DLD1 (cell line): ENCODE measurements at regions not wholly inside any gene's neighbourhood (a gene's known extent, or its start where the extent isn't known, plus 50 kb on each side); places are given as distances from the start of the nearest gene placed in this dataset.
"Not testable (repeated sequence)": the region's sequence is repeated elsewhere in the genome, so short reads cannot be mapped to it uniquely, and the experiment has no call there.

ENCODE experiments used
- in situ Hi-C: cut with HindIII; loops from 2 replicates; pipeline ENCODE4 v1.10.0; 2017; ENCODE audit warnings: low sequenced_read_pairs

- in situ Hi-C loops, result no loop called here
These were observed 258.0 kb upstream of the RARB start for GRCh38 chr3:25170021-25170420.

DNA sequence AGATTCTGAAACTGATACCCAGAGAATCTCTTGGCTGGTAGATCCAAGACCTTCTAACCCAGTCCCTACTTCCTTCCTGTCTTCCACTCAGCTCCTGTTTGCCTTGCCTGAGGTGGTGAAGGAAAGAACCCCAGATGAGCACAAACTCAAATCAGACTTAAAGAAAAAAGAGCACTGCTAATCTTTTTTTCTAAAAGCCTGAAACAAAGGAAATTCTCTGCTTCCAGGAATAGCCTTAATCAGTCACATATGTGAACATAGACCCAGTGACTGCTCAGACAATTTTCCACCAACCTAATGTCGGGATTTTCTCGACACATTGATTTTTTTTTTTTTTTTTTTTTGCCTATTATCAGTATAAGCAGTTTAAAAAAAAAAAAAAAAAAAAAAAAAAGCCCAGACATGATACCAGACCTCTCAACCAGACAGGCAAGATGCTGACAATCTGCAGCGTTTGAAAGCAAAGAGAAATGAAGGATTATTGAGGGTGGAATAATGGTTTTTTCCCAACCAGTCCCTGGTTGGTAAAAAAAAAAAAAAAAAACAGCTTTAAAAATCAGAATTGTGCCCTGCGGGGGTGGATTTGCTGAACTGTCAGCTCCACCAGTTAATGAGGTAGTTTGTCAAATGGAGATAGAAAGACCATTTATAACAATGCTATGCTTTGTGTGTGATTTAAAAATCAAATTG is 256.8 kb upstream of the RARB start:
- in situ Hi-C loops, result no loop called here

- in situ Hi-C loops, result no loop called here
These were observed 256.2 kb upstream of the RARB start for GRCh38 chr3:25171897-25172296.

- in situ Hi-C loops, result no loop called here
These were observed 254.5 kb upstream of the RARB start for GRCh38 chr3:25173606-25174005.

DNA sequence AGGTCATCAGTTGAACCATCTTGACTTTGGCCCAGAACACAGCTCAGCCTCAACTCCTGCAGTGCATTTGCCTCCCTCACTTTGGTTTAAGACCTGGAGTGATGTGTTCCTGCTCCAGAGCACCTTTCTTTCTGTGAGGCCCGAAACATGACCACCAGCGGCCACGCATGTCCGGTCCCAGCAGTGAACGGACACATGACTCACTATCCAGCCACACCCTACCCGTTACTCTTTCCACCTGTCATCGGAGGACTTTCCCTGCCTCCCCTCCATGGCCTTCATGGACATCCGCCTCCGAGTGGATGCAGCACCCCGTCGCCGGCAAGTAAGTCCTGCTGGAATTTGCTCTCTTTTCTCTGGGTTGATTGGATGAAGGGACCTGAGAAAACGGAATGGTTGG is 253.8 kb upstream of the RARB start:
- in situ Hi-C loops, result no loop called here

- in situ Hi-C loops, result no loop called here
These were observed 251.0 kb upstream of the RARB start for GRCh38 chr3:25177041-25177440.

DNA sequence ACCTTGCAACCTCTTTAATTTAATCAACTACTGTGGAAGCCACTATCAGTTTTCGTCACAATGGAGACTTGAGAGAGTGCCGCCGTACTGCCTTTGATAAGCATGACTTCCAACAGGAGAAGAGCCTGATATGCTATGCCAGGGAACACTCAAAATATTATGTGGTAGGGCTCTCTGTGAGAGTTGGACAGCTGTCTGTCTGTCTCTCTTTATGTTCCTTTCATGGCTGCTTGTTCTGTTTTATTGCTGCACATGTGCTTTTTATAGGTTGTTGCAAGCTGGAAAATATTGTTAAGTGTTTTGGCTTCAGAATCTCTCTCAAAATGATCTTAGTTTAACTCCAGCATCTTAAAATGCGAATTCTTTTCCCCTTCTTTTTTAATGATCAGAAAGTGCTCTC is 249.4 kb upstream of the RARB start:
- in situ Hi-C loops, result no loop called here

GRCh38 chr3:25181096-25181495 is 247.0 kb upstream of the RARB start:
- in situ Hi-C loops, result no loop called here

- in situ Hi-C loops, result no loop called here
These were observed 245.3 kb upstream of the RARB start for GRCh38 chr3:25182794-25183193.

- in situ Hi-C loops, result no loop called here
These were observed 243.3 kb upstream of the RARB start for GRCh38 chr3:25184641-25185250.

DNA sequence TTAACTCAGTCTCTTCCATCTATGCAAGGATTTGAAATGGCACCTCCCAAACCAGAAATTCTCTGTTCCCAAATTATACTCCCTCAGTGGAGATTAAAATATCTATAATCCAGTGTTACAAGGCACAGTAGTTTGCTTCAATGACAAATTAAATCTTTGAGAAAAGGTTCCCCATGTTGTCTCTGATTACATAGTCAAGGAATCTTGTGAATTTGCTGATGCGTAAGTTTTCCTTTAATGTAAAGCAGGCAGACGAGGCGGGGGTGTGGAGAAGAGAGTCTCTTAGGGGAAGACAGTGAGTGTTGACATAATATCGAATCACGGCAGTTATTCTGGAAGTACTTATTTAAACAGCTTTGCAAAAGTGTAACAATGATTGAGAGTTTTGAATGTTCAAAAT is 236.4 kb upstream of the RARB start:
- in situ Hi-C loops, result no loop called here

DNA sequence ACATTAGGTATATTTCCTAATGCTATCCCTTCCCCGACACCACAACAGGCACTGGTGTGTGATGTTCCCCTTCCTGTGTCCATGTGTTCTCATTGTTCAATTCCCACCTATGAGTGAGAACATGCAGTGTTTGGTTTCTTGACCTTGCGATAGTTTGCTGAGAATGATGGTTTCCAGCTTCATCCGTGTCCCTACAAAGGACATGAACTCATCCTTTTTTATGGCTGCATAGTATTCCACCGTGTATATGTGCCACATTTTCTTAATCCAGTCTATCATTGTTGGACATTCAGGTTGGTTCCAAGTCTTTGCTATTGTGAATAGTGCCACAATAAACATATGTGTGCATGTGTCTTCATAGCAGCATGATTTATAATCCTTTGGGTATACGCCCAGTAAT is 228.5 kb upstream of the RARB start:
- in situ Hi-C loops, result not testable (repeated sequence)

- in situ Hi-C loops, result no loop called here
These were observed 215.3 kb upstream of the RARB start for GRCh38 chr3:25212736-25213135.

GRCh38 chr3:25214034-25214433 is 214.0 kb upstream of the RARB start:
- in situ Hi-C loops, result no loop called here

DNA sequence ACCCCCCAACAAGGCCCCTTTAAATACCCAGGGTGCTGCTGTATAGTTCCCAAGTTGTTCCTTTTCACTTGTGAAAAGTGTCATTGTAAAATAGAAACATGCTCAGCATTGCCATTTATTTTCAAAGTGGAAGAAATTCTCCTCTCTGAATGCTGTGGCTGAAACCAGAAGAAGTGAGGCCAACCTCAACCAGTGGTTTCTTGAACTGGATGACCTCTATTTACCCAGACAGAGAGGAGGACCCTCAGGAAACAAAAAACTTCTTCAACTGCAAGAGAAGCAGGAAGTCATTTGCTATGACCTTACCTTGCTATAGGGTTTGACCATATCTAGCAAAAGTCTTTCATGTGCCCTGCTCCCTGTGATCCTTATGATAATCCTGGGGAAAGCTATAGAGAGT is 209.7 kb upstream of the RARB start:
- in situ Hi-C loops, result no loop called here

DNA sequence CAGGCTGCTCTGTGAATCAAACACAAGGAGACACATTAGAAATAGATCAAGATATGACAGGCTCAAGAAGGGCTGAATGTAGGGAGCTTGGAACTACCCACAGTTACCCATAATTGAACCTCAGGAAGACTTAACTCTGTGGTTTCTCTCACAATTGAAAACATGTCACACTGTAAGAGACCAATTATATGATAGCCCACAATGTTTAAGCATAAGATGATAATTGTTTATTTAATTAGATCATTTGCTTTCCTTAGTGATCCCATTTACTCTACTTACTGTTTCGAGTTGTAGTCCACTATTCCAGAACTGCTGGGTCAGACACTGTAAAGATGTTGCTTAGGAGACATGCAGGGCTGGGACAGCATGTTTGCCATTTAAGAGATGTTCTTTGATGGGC is 201.3 kb upstream of the RARB start:
- in situ Hi-C loops, result no loop called here

DNA sequence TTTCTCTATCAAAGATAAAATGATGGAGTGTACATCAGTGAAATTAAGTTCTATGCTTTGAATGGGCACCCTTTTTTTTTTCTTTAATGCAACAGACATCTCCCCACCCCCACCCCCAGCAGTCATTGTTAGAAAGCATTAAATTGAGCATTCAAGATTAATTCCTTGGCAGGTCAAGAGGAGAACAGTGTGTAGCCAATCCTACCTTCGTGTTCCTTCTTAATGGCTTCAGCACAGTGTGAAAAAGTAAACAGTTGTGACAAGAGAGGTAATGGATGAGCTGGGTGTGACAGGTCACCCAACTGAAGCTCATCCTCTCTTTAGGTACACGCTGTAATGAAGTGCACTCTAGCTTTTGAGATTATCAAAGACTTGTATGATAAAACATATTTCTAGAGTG is 198.5 kb upstream of the RARB start:
- in situ Hi-C loops, result no loop called here

- in situ Hi-C loops, result no loop called here
These were observed 193.0 kb upstream of the RARB start for GRCh38 chr3:25235031-25235430.

GRCh38 chr3:25235466-25235865 is 192.6 kb upstream of the RARB start:
- in situ Hi-C loops, result no loop called here

DNA sequence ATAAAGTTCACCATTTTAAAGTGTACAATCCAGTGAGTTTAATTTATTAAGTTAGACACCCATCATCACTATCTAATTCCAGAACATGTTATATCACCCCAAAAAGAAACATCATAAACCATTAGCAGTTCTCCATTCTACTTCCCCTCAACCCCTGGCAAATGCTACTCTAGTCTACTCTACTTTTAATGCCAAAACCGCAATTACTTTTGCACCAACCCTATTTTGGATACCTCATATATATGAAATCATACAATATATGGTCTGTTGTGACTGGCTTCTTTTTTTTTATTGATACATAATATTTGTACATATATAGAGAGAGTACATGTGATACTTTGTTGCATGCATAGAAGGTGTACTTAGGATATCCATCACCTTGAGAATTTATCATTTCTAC is 190.5 kb upstream of the RARB start:
- in situ Hi-C loops, result no loop called here

- in situ Hi-C loops, result no loop called here
These were observed 189.0 kb upstream of the RARB start for GRCh38 chr3:25239042-25239441.

DNA sequence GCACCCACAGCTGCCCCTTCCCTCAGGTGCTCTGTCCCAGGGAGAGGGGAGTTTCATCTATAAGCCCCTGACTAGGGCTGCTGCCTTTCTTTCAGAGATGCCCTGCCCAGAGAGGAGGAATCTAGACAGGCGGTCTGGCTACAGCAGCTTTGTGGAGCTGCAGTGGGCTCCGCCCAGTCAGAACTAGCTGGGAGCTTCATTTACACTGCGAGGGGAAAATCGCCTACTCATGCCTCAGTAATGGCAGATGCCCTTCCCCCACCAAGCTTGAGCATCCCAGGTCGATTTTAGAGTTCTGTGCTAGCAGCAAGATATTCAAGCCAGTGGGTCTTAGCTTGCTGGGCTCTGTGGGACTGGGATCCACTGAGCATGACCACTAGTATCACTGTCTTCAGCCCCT is 181.2 kb upstream of the RARB start:
- in situ Hi-C loops, result no loop called here

DNA sequence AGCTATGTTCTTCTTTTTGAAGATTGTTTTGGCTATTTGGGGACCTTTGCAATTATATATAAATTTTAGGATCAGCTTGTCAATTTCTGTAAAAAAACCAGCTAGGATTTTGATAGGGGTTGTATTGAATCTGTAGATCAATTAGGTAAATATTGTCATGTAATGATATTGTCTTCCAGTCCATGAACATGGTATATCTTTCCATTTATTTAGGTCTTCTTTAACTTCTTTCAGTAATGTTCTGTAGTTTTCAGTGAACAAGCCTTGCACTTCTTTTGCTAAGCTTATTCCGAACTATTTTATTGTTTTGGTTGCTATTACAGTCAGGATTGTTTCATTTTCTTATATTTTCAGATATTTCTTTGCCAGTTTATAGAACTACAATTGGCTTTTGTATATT is 175.8 kb upstream of the RARB start:
- in situ Hi-C loops, result no loop called here
